ENCODE measurements at regions not wholly inside any gene's neighbourhood (a gene's known extent, or its start where the extent isn't known, plus 50 kb on each side); places are given as distances from the start of the nearest gene placed in this dataset.

DNA sequence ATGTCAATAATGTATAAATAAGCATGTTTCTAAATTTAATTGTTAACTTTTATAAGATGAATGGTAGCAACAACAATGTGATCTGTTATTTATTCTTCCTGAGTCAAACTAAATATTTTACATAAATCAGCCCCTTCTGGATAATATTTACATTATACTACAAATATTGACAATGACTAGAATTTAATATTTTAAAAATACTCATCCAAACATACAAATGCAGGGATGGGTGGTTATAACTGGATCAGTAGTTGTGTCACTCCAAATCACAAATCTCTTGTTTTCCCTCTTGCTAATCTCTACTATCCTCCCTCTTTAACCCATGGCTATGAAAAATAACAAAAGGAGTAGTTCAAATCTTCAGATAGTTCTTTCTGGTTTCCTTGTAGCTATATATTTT lies 407.0 kb downstream of the HTR7 start:
- TF ChIP-seq, protein P1, sequence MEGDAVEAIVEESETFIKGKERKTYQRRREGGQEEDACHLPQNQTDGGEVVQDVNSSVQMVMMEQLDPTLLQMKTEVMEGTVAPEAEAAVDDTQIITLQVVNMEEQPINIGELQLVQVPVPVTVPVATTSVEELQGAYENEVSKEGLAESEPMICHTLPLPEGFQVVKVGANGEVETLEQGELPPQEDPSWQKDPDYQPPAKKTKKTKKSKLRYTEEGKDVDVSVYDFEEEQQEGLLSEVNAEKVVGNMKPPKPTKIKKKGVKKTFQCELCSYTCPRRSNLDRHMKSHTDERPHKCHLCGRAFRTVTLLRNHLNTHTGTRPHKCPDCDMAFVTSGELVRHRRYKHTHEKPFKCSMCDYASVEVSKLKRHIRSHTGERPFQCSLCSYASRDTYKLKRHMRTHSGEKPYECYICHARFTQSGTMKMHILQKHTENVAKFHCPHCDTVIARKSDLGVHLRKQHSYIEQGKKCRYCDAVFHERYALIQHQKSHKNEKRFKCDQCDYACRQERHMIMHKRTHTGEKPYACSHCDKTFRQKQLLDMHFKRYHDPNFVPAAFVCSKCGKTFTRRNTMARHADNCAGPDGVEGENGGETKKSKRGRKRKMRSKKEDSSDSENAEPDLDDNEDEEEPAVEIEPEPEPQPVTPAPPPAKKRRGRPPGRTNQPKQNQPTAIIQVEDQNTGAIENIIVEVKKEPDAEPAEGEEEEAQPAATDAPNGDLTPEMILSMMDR (IDR thresholded peaks at IDR 0.05), result no peak
- no peak for TF ChIP-seq POLR2A (IDR thresholded peaks at IDR 0.05)
